ENCODE measurements at regions not wholly inside any gene's neighbourhood (a gene's known extent, or its start where the extent isn't known, plus 50 kb on each side); places are given as distances from the start of the nearest gene placed in this dataset.

- no peak for TF ChIP-seq POLR2AphosphoS5 (IDR thresholded peaks at IDR 0.05; ENCODE audit: low read length)
- TF ChIP-seq ZBTB11 (CRISPR knock-in tag; IDR thresholded peaks at IDR 0.05), result no peak
- TF ChIP-seq, protein P1, sequence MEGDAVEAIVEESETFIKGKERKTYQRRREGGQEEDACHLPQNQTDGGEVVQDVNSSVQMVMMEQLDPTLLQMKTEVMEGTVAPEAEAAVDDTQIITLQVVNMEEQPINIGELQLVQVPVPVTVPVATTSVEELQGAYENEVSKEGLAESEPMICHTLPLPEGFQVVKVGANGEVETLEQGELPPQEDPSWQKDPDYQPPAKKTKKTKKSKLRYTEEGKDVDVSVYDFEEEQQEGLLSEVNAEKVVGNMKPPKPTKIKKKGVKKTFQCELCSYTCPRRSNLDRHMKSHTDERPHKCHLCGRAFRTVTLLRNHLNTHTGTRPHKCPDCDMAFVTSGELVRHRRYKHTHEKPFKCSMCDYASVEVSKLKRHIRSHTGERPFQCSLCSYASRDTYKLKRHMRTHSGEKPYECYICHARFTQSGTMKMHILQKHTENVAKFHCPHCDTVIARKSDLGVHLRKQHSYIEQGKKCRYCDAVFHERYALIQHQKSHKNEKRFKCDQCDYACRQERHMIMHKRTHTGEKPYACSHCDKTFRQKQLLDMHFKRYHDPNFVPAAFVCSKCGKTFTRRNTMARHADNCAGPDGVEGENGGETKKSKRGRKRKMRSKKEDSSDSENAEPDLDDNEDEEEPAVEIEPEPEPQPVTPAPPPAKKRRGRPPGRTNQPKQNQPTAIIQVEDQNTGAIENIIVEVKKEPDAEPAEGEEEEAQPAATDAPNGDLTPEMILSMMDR (IDR thresholded peaks at IDR 0.05 in 2 of 3, conservative IDR thresholded peaks at IDR 0.05 in 1 of 3; ENCODE audit: control insufficient read depth in 2 of 3, extremely low read depth in 1 of 3, insufficient read depth in 1 of 3, low read depth in 3 of 3, low read length in 3 of 3), result no peak
- no peak for TF ChIP-seq MAX (IDR thresholded peaks at IDR 0.05; ENCODE audit: low read depth, low read length)
- no peak for TF ChIP-seq SUZ12 (IDR thresholded peaks at IDR 0.05; ENCODE audit: unreplicated experiment)
- no peak for TF ChIP-seq PAX8 (IDR thresholded peaks at IDR 0.05)
- TF ChIP-seq MTA3 (IDR thresholded peaks at IDR 0.05; ENCODE audit: borderline replicate concordance, low read length), result no peak
- TF ChIP-seq YY1 (IDR thresholded peaks at IDR 0.05; ENCODE audit: low read depth, low read length), result no peak
- no peak for TF ChIP-seq POU2F2 (IDR thresholded peaks at IDR 0.05; ENCODE audit: borderline replicate concordance, low read depth, low read length)
- no peak for TF ChIP-seq NFXL1 (IDR thresholded peaks at IDR 0.05; ENCODE audit: borderline replicate concordance)
- TF ChIP-seq CEBPB (IDR thresholded peaks at IDR 0.05; ENCODE audit: borderline replicate concordance in 1 of 2, low read depth in 2 of 2, low read length in 2 of 2), result no peak
- no peak for TF ChIP-seq POLR2A (IDR thresholded peaks at IDR 0.05; ENCODE audit: low read depth, low read length)
- TF ChIP-seq STAT3 (IDR thresholded peaks at IDR 0.05; ENCODE audit: low read depth, low read length), result no peak
- TF ChIP-seq REST (IDR thresholded peaks at IDR 0.05; ENCODE audit: low read depth, low read length), result no peak
Observed at GRCh38 chr4:17128268-17128667, 229.8 kb upstream of the LDB2 start.
